Neutrophil (primary cell): ENCODE measurements at regions not wholly inside any gene's neighbourhood (a gene's known extent, or its start where the extent isn't known, plus 50 kb on each side); places are given as distances from the start of the nearest gene placed in this dataset.

Experiments used
- H3K27ac ChIP-seq: fragments of 200-600 bp; sonication (generic); 2 replicates; pipeline ENCODE4 v1.5.1; 2016; ENCODE audit warnings: mild to moderate bottlenecking, moderate library complexity
- H3K27me3 ChIP-seq: fragments of 200-600 bp; sonication (generic); 2 replicates; pipeline ENCODE4 v1.6.0; 2016; ENCODE audit warnings: mild to moderate bottlenecking
- H3K36me3 ChIP-seq: fragments of 200-600 bp; sonication (generic); 2 replicates; pipeline ENCODE4 v1.5.1; 2017
- H3K4me1 ChIP-seq, 2 experiments: fragments of 200-600 bp in 1 of 2; sonication (generic) in 1 of 2; 1 replicate in 1 of 2; 2 replicates in 1 of 2; pipeline versions ENCODE4 v1.5.1 to v1.6.1; 2013 to 2016; ENCODE audit warnings: low read depth in 1 of 2, low read length in 1 of 2, mild to moderate bottlenecking in 1 of 2, moderate library complexity in 1 of 2; ENCODE audit not compliant: control insufficient read depth in 1 of 2, insufficient read depth in 1 of 2
- H3K4me3 ChIP-seq, 2 experiments: fragments of 200-600 bp in 1 of 2; sonication (generic) in 1 of 2; 1 replicate in 1 of 2; 2 replicates in 1 of 2; pipeline ENCODE4 v1.5.1; 2013 to 2016; ENCODE audit warnings: low read depth in 1 of 2, low read length in 1 of 2, mild to moderate bottlenecking in 1 of 2, moderate library complexity in 1 of 2
- H3K9me3 ChIP-seq: fragments of 200-600 bp; sonication (generic); 2 replicates; pipeline ENCODE4 v1.5.1; 2016
- CTCF ChIP-seq: fragments of 200-600 bp; sonication (generic); IDR thresholded peaks from 2 replicates; pipeline ENCODE4 v1.5.1; 2016; ENCODE audit warnings: antibody characterized with exemption

DNA sequence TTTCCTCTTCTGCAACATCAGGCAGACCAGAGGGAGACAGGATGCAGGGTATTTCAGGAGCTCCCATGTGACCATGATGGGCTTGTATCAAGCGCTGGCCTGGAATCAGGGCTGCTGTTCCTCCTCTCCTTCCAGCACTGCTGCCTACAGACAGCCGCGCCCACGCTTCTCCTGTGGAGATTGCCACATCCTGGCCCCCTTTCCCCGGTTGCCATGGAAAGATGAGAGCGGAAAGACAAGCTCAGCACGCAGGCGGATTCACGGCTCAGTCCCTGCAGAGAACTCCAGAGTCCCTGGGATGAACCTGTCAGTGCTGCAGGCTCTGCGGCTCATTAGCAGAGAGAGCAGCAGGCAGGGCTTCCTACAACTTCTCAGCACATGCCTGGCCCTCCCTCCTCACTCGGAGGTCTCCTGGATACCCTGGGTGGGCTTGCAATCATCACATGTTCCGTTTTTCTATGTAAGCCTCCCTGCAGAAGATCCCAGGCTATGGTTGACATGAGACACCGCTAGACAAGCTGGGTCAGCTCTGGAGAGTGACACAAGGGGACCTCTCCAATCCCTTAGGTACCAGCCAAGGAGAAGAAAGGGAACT, 497.8 kb upstream of the MYT1L start:
- H3K27ac ChIP-seq: no peak overlapping the region
- no peaks in the 10 kb centered on the region for H3K27me3 ChIP-seq
- no peak overlapping the region for H3K4me3 ChIP-seq
- no peak for TF ChIP-seq CTCF
- H3K9me3 ChIP-seq: no peaks in the 10 kb centered on the region
- no peaks in the 10 kb centered on the region for H3K4me1 ChIP-seq
- H3K36me3 ChIP-seq: no peaks in the 10 kb centered on the region

DNA sequence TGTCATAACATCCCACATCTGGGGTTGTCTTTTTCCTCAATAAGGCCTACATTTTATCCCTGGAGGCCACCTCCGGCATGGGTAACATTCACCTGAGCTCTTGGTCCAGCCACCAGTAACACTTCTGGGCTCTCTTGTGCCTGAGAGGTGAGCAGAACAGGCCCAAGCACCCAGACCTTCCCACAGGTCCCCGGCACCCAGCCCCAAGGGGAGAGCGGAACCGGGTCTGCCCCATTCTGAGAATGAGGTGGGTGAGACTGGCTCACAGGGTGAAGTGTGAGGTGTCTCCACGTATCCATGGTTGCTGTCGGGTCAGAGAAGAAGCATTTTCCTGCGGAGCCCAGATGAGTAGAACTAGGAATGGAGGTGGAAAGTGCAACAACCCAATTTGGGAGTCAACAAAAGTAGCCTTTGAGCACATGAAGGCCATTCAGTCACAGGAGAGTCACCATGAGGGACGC, 496.7 kb upstream of the MYT1L start:
- Histone ChIP-seq H3K27me3 (no peaks in the 10 kb centered on the region), H3K4me3 (no peak overlapping the region), H3K4me1 (no peaks in the 10 kb centered on the region), H3K27ac (no peak overlapping the region), H3K36me3 (no peaks in the 10 kb centered on the region), H3K9me3 (no peaks in the 10 kb centered on the region)
- TF ChIP-seq CTCF: no peak

GRCh38 chr2:2827046-2827636, 496.1 kb upstream of the MYT1L start:
- Histone ChIP-seq H3K27ac (no peak overlapping the region), H3K4me1 (no peaks in the 10 kb centered on the region), H3K36me3 (no peaks in the 10 kb centered on the region), H3K9me3 (no peaks in the 10 kb centered on the region), H3K27me3 (no peaks in the 10 kb centered on the region), H3K4me3 (no peak overlapping the region)
- no peak for TF ChIP-seq CTCF

DNA sequence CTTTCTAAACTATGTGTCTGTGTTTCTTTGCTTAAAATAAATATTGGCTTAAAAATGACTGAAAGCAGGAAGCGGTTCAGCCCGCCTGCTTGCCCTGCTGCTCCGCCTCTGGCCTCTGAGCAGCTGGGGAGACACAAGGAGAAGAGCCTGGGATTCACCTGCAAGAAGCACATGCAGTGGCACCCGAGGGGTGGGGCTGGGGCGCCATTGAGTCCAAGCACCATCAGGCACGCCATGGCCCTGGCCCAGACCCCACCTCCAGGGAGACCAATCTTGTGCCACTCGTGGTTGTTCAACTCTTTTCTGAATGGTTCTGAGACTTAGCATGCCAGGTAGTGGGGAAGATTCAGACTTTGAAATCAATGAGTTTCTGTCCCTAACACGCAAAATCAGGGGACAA, 495.5 kb upstream of the MYT1L start:
- Histone ChIP-seq H3K27ac (no peak overlapping the region), H3K4me1 (no peaks in the 10 kb centered on the region), H3K36me3 (no peaks in the 10 kb centered on the region), H3K27me3 (no peaks in the 10 kb centered on the region), H3K9me3 (no peaks in the 10 kb centered on the region), H3K4me3 (no peak overlapping the region)
- TF ChIP-seq CTCF: no peak

DNA sequence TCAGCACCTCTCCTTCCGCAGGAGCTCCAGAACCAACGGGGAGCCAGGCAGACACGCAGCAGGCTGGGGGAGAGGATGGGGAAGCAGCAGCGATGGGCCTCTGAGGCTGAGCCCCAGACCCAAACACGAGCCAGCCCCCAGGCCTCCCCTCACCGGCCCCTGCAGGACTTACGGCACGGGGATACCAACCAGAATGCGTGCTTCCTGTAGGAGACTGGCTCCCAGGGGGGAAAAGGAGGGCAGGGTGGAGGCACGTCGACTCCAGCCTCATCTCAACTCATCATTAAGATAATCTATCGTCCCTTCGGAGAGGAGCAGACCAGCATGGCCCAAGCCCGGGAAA, 495.1 kb upstream of the MYT1L start:
- no peaks in the 10 kb centered on the region for H3K27me3 ChIP-seq
- no peak overlapping the region for H3K4me3 ChIP-seq
- no peak for TF ChIP-seq CTCF
- no peak overlapping the region for H3K27ac ChIP-seq
- H3K9me3 ChIP-seq: no peaks in the 10 kb centered on the region
- no peaks in the 10 kb centered on the region for H3K36me3 ChIP-seq
- H3K4me1 ChIP-seq: no peaks in the 10 kb centered on the region
